ENCODE measurements at regions not wholly inside any gene's neighbourhood (a gene's known extent, or its start where the extent isn't known, plus 50 kb on each side); places are given as distances from the start of the nearest gene placed in this dataset.

DNA sequence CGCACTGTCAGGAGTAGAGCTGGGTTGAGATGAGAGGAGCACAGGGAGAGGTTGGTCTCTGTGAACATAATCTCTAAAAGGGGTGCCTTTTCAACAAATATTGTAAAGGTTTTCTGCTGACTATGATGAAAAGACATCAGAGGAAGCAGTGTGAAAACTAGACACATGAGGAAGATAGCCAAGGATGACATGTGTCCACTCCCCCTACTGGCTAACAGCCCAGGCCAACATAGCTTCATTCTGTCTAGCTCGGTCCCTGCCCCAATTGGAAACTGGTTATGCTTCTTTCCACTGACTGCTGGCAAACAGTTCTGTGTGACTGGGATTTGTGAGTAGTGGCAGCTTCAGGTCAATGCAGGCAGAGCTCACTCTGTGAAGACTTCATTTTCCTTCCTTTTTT lies 115.4 kb upstream of the ESX1 start:
- DNase-seq (ENCODE audit: extremely low read depth in 1 of 4, low spot score in 3 of 4) (peak in 3 of 4 experiments; percentile 5 to 14 (median 5)), ATAC-seq (peak; percentile 55; the same call in 2 of the 3 replicates), FAIRE-seq (no peak)
- TF ChIP-seq THRAP3 (IDR thresholded peaks at IDR 0.05; ENCODE audit: borderline replicate concordance) (no peak), CTCF (IDR thresholded peaks at IDR 0.05 in 2 of 3, conservative IDR thresholded peaks at IDR 0.05 in 1 of 3; ENCODE audit: insufficient read depth in 2 of 3, low read depth in 1 of 3, low read length in 3 of 3) (0 out of 6 replicates have a peak, but pooled peaks of 2 of the 3 experiments have one; percentile 15 to 21), CREM (IDR thresholded peaks at IDR 0.05; ENCODE audit: low read depth) (no peak), MAFG (tag; conservative IDR thresholded peaks at IDR 0.05) (peak; percentile 45; the same call in 1 of the 2 replicates), MAFF (IDR thresholded peaks at IDR 0.05; ENCODE audit: low read length) (peak; percentile 47), ZNF146 (CRISPR knock-in tag; IDR thresholded peaks at IDR 0.05; ENCODE audit: unreplicated experiment) (no peak), ZNF518B (CRISPR knock-in tag; IDR thresholded peaks at IDR 0.05) (no peak), MAFK (IDR thresholded peaks at IDR 0.05; ENCODE audit: low read length) (peak; percentile 36; the same call in 1 of the 2 replicates), ZNF316 (IDR thresholded peaks at IDR 0.05) (peak; percentile 44; the same call in 1 of the 2 replicates)
- TF ChIP-seq, protein P1, sequence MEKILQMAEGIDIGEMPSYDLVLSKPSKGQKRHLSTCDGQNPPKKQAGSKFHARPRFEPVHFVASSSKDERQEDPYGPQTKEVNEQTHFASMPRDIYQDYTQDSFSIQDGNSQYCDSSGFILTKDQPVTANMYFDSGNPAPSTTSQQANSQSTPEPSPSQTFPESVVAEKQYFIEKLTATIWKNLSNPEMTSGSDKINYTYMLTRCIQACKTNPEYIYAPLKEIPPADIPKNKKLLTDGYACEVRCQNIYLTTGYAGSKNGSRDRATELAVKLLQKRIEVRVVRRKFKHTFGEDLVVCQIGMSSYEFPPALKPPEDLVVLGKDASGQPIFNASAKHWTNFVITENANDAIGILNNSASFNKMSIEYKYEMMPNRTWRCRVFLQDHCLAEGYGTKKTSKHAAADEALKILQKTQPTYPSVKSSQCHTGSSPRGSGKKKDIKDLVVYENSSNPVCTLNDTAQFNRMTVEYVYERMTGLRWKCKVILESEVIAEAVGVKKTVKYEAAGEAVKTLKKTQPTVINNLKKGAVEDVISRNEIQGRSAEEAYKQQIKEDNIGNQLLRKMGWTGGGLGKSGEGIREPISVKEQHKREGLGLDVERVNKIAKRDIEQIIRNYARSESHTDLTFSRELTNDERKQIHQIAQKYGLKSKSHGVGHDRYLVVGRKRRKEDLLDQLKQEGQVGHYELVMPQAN (IDR thresholded peaks at IDR 0.05; ENCODE audit: borderline replicate concordance): no peak
- H3K4me3 ChIP-seq: no peak overlapping the region
- intact Hi-C loops (cut with micrococcal nuclease): no loop called here
- H3K36me3 ChIP-seq (ENCODE audit: control insufficient read depth, insufficient read depth, low read length): no peaks in the 10 kb centered on the region
- H3K27me3 ChIP-seq (ENCODE audit: control insufficient read depth in 2 of 2, insufficient read depth in 2 of 2, low read length in 2 of 2): no peaks in the 10 kb centered on the region
- H3K9ac ChIP-seq (ENCODE audit: insufficient read depth in 1 of 2, low read depth in 2 of 2, low read length in 2 of 2): no peak overlapping the region
- H3K9me3 ChIP-seq (replicated peaks; ENCODE audit: control insufficient read depth, insufficient read depth, low read depth, low read length): no peaks in the 10 kb centered on the region
- 5% methylated on average over 2 of the region's 2 CpGs for WGBS (ENCODE audit: insufficient coverage, low coverage, missing lambda C conversion rate)
- H3K79me2 ChIP-seq (ENCODE audit: control insufficient read depth, insufficient read depth, low read length): no peaks in the 10 kb centered on the region
- in situ Hi-C loops (cut with MboI): no loop called here
- H4K20me1 ChIP-seq (replicated peaks; ENCODE audit: control insufficient read depth, insufficient read depth, low read length): no peaks in the 10 kb centered on the region
- no peaks in the 10 kb centered on the region for H3K4me1 ChIP-seq (replicated peaks in 1 of 2; ENCODE audit: control insufficient read depth in 2 of 2, insufficient read depth in 2 of 2, low read length in 2 of 2)
- H3K27ac ChIP-seq (ENCODE audit: extremely low read depth, low read depth, low read length): no peak overlapping the region
- CTCF ChIA-PET (ENCODE audit: low intra/inter-chr PET ratio): no interaction called here
- H2AFZ ChIP-seq (ENCODE audit: low read depth, low read length): no peak overlapping the region
- BruUV-seq (replicated peaks): no TSS peak
- H3K4me2 ChIP-seq (ENCODE audit: insufficient read depth, low read length): no peak overlapping the region
- H3K9me1 ChIP-seq (ENCODE audit: control insufficient read depth, insufficient read depth, low read length): no peaks in the 10 kb centered on the region
- POLR2A ChIA-PET: interaction anchor here (0.6 kb wide), 1 partner anchor 52 kb away, joined by 3 read pairs; no protein-coding TSS in a partner anchor

All from K562 (cell line).